HG03460 (cell line): ENCODE measurements at regions not wholly inside any gene's neighbourhood (a gene's known extent, or its start where the extent isn't known, plus 50 kb on each side); places are given as distances from the start of the nearest gene placed in this dataset.

Source experiments
- ATAC-seq: cut with Tn5 transposase; IDR thresholded peaks from one replicate; pipeline ENCODE4 v1.9.1; 2021; ENCODE audit not compliant: unreplicated experiment

- ATAC-seq, result no peak
These were observed 354.8 kb upstream of the SEMA3A start for GRCh38 chr7:84549409-84549808.

GRCh38 chr7:84548366-84549365 lies 354.1 kb upstream of the SEMA3A start:
- ATAC-seq, result no peak

GRCh38 chr7:84547331-84547730 lies 352.7 kb upstream of the SEMA3A start:
- no peak for ATAC-seq

- ATAC-seq, result no peak
These were observed 351.8 kb upstream of the SEMA3A start for GRCh38 chr7:84546403-84546802.

- no peak for ATAC-seq
These were observed 343.7 kb upstream of the SEMA3A start for GRCh38 chr7:84538268-84538667.

- ATAC-seq, result no peak
These were observed 341.8 kb upstream of the SEMA3A start for GRCh38 chr7:84536271-84536870.

- no peak for ATAC-seq
These were observed 341.1 kb upstream of the SEMA3A start for GRCh38 chr7:84535580-84536270.

GRCh38 chr7:84533182-84533581 lies 338.6 kb upstream of the SEMA3A start:
- ATAC-seq, result no peak

GRCh38 chr7:84532196-84532595 lies 337.6 kb upstream of the SEMA3A start:
- ATAC-seq, result no peak

- no peak for ATAC-seq
These were observed 335.1 kb upstream of the SEMA3A start for GRCh38 chr7:84529480-84530205.

- no peak for ATAC-seq
These were observed 334.3 kb upstream of the SEMA3A start for GRCh38 chr7:84528756-84529479.

GRCh38 chr7:84524714-84525694 lies 330.4 kb upstream of the SEMA3A start:
- ATAC-seq, result no peak

- ATAC-seq, result no peak
These were observed 318.5 kb upstream of the SEMA3A start for GRCh38 chr7:84513061-84513460.

GRCh38 chr7:84512055-84512454 lies 317.5 kb upstream of the SEMA3A start:
- no peak for ATAC-seq

GRCh38 chr7:84510505-84510904 lies 315.9 kb upstream of the SEMA3A start:
- no peak for ATAC-seq

GRCh38 chr7:84509522-84509921 lies 314.9 kb upstream of the SEMA3A start:
- ATAC-seq, result no peak

GRCh38 chr7:84508606-84509005 lies 314.0 kb upstream of the SEMA3A start:
- no peak for ATAC-seq

- ATAC-seq, result no peak
These were observed 312.9 kb upstream of the SEMA3A start for GRCh38 chr7:84507529-84507928.

- no peak for ATAC-seq
These were observed 311.6 kb upstream of the SEMA3A start for GRCh38 chr7:84506151-84506550.
